Large intestine (tissue), 3 donors: ENCODE measurements at regions not wholly inside any gene's neighbourhood (a gene's known extent, or its start where the extent isn't known, plus 50 kb on each side); places are given as distances from the start of the nearest gene placed in this dataset.

ENCODE experiments used
- DNase-seq, 2 donors: peaks; one replicate each; pipeline versions ENCODE4 v3.0.0 to v3.0.0-alpha.2; 2013
- H3K27ac ChIP-seq: one replicate; pipeline ENCODE4 v1.5.1; 2013; ENCODE audit warnings: low read length
- H3K27me3 ChIP-seq: 2 replicates; pipeline ENCODE4 v1.6.1; 2013; ENCODE audit warnings: low read length; ENCODE audit not compliant: control insufficient read depth, insufficient read depth
- H3K36me3 ChIP-seq: 2 replicates; pipeline ENCODE4 v1.6.1; 2013; ENCODE audit warnings: low read length; ENCODE audit not compliant: control insufficient read depth, insufficient read depth
- H3K4me1 ChIP-seq: one replicate; pipeline ENCODE4 v1.6.1; 2013; ENCODE audit warnings: low read length; ENCODE audit not compliant: control insufficient read depth, insufficient read depth
- H3K4me3 ChIP-seq: one replicate; pipeline ENCODE4 v1.5.1; 2013; ENCODE audit warnings: low read length
- H3K9me3 ChIP-seq: one replicate; pipeline ENCODE4 v1.6.1; 2013; ENCODE audit warnings: mild to moderate bottlenecking, low read depth, low read length, moderate library complexity; ENCODE audit not compliant: control insufficient read depth
- WGBS: methylation state at CpG from one replicate; pipeline ENCODE4 v1.1.5; 2013; ENCODE audit warnings: low lambda C conversion rate; ENCODE audit not compliant: insufficient coverage; 5-methylcytosine and 5-hydroxymethylcytosine counted together

DNA sequence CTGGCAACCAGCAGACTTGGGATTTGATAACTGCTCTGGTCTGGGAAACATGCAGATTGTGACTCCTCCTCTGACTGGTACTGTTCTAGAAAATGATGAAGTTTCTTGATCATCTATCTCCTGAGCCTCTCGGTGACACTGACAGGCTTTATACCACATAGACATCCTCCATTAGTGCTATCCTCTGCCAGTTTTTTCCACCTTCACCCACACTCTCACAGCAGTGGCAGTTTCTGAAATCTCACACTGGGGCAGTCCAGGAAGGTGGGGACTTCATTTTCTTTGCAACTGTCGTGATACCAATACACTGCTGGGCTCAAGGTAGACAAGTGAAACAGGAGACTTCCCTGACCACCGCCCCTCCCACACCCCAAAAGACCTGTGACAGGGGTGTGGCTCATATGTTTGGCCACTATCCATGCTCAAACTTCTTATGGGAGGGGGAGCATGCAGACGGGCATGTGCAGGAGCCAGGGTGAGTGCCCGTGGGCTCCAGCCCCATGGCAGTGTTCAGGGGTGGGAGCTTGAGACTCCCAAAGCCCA is 66.3 kb upstream of the RMDN2 start:
- Histone ChIP-seq H3K4me3 (no peak overlapping the region), H3K36me3 (no peaks in the 10 kb centered on the region), H3K27me3 (peaks cover 3% of the 10 kb centered on the region), H3K27ac (no peak overlapping the region), H3K9me3 (peaks cover 6% of the 10 kb centered on the region), H3K4me1 (no peaks in the 10 kb centered on the region)
- WGBS: no CpG with 5 or more reads among the region's 5 CpGs
- DNase-seq: no peak

DNA sequence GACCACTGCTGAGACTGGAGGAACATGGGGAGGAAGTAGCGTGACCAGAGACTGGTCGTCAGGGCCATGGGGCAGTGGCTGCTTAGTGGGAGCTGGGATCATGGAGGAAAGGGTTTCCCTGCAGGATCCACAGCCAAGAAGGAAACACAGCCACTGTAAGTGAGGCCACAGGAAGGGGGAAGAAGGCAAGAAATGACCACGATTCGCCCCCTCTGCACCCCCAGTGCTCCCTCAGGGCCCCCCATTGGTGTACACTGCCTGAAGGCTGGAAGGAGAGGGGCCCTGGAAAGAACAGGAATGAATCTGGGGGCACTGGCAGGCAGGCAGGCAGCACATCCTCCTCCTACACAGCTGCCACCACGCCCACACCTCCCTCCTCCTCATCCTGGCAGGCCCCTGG is 62.5 kb upstream of the RMDN2 start:
- Histone ChIP-seq H3K4me1 (no peaks in the 10 kb centered on the region), H3K36me3 (no peaks in the 10 kb centered on the region), H3K4me3 (no peak overlapping the region), H3K27ac (no peak overlapping the region), H3K9me3 (peaks cover 6% of the 10 kb centered on the region), H3K27me3 (peaks cover 3% of the 10 kb centered on the region)
- WGBS: no CpG with 5 or more reads among the region's 5 CpGs
- no peak for DNase-seq

DNA sequence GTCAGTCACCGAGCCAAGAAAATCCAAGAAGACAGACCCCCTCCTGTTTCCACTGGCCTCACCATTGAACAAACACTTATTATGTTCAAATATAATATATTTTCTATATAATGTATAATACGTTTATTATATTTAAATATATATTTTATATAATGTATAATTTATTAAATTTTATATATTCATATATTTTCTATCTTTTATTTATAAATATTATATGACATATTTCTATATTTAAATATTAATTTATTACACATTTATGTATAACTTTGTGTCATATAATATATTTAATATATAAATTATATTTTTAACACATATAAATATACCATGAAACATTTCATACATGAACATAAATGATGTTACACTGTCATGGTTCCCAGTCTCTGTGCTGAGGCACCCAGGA is 60.9 kb upstream of the RMDN2 start:
- Histone ChIP-seq H3K4me3 (no peak overlapping the region), H3K9me3 (peaks cover 3% of the 10 kb centered on the region), H3K27ac (no peak overlapping the region), H3K36me3 (no peaks in the 10 kb centered on the region), H3K27me3 (peaks cover 3% of the 10 kb centered on the region), H3K4me1 (no peaks in the 10 kb centered on the region)
- 80% methylated on average over 1 of the region's 2 CpGs for WGBS
- DNase-seq: no peak

DNA sequence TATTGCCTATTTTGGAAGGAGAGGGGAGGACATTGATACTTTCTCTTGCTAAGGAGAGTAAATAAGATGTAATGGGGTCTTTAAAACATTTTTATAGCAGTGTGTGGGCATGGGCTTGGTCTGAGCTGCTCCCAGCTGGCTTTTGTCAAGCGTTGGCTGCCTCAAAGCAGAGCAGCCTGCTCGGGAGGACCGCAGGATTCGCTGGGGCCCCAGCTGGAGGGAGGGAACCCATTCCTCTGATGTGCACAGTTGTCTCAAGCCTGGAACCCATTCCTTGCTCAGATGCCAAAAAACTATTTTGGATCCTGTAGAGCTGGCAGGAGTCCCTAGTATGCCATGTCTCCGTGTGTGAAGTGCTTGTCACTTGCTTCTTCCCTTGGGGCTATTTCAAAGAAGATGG is 59.4 kb upstream of the RMDN2 start:
- DNase-seq: no peak
- Histone ChIP-seq H3K27ac (no peak overlapping the region), H3K4me3 (no peak overlapping the region), H3K4me1 (no peaks in the 10 kb centered on the region), H3K36me3 (no peaks in the 10 kb centered on the region), H3K27me3 (peaks cover 3% of the 10 kb centered on the region), H3K9me3 (no peaks in the 10 kb centered on the region)
- no CpG with 5 or more reads among the region's 5 CpGs for WGBS

DNA sequence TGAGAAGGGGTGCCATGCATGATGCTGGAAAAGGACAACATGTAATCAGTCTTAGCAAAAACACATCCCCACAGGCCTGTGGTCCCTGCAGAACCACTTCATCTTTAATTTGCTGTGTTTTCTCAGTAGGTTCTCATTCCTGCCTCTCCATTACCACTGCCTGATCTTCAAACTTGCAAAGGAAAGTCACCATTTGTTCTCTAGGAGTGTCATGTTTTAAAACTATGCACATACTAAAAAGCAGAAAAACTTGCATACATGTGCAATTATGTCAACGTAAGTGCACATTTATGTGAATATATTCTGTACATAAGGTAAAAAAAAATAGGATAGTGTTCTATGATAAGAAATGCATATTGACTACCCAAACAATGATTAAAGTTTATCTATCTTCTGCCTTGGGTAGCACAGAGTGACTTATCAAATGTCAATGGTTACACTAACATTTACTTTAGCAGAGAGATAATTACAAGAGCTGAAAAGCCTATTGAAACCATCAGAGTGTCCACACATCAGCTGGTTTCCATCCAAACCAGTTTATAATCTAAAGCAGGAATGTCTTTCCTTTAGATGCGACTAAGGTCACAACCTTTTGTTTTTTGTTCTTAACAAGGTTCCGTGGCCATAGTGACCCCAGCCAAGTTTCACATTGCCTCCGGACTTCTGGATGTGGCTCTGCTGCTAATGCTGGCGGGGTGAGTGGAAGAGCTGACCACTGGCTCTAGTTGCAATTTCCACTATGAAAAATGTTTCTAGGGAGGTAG is 58.7 kb upstream of the RMDN2 start:
- H3K27me3 ChIP-seq: peaks cover 3% of the 10 kb centered on the region
- H3K9me3 ChIP-seq: no peaks in the 10 kb centered on the region
- no CpG with 5 or more reads among the region's 5 CpGs for WGBS
- no peaks in the 10 kb centered on the region for H3K4me1 ChIP-seq
- no peak for DNase-seq
- H3K27ac ChIP-seq: no peak overlapping the region
- no peaks in the 10 kb centered on the region for H3K36me3 ChIP-seq
- H3K4me3 ChIP-seq: no peak overlapping the region

DNA sequence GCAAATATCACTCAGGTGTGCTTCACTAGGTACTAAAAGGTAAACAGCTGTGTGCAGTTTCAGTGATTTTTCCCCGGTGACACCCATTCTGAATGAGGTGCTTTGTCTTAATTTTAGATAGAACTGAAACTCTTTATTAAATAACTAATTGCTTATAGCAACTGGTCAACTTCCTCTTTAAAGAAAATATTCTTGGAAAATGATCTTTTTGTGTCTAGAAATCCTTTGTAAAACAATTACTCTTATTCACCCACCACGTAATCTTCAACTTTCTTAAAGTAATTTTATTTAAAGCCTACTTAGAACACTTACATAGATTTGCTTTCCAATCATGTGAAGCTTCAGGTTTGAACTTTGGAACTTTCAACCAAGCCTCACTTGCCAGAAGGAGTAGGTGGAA is 57.9 kb upstream of the RMDN2 start:
- WGBS: no CpG with 5 or more reads among the region's 2 CpGs
- Histone ChIP-seq H3K27me3 (no peaks in the 10 kb centered on the region), H3K9me3 (no peaks in the 10 kb centered on the region), H3K36me3 (no peaks in the 10 kb centered on the region), H3K27ac (no peak overlapping the region), H3K4me3 (no peak overlapping the region), H3K4me1 (peaks cover 2% of the 10 kb centered on the region)
- no peak for DNase-seq

DNA sequence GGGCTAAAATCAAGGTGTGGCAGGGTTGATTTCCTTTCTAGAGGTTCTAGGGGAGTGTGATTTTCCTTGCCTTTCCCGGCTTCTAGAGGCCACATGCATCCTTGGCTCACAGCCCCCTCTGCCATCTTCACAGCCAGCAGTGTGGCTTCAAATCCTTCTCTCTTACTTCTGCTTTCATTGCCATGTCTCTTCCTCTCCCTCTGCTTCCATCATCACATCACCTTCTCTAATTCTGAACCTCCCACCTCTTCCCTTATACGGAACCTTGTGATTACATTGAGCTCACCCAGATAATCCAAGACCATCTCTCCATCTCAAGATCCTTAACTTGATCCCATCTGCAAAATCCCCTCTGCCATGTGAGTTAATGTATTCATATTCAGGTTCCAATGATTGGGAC is 56.2 kb upstream of the RMDN2 start:
- H3K4me3 ChIP-seq: no peak overlapping the region
- H3K27me3 ChIP-seq: no peaks in the 10 kb centered on the region
- WGBS: 0% methylated on average over 1 of the region's 2 CpGs
- H3K9me3 ChIP-seq: no peaks in the 10 kb centered on the region
- DNase-seq: no peak
- no peak overlapping the region for H3K27ac ChIP-seq
- H3K4me1 ChIP-seq: peaks cover 3% of the 10 kb centered on the region
- H3K36me3 ChIP-seq: no peaks in the 10 kb centered on the region

DNA sequence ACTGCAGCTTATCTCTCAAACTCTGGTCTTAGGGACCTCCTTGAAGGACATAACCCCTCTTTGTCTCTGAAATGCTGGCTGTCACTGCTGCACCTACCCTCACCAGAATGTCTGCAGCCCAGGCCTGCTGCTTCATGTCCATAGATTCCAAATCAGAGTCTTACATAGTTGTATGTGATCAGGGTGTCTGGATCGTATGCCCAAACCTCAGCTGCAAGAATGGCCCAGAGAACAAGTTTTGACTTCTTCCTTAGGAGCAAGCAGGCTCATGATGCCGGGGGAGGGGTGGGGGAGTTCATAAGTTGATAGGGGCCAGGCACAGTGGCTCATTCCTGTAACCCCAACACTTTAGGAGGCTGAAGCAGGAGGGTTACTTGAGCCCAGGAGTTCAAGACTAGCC is 55.8 kb upstream of the RMDN2 start:
- Histone ChIP-seq H3K27ac (no peak overlapping the region), H3K9me3 (no peaks in the 10 kb centered on the region), H3K27me3 (no peaks in the 10 kb centered on the region), H3K36me3 (no peaks in the 10 kb centered on the region), H3K4me1 (peaks cover 3% of the 10 kb centered on the region), H3K4me3 (no peak overlapping the region)
- WGBS: no CpG with 5 or more reads among the region's 2 CpGs
- DNase-seq: no peak

DNA sequence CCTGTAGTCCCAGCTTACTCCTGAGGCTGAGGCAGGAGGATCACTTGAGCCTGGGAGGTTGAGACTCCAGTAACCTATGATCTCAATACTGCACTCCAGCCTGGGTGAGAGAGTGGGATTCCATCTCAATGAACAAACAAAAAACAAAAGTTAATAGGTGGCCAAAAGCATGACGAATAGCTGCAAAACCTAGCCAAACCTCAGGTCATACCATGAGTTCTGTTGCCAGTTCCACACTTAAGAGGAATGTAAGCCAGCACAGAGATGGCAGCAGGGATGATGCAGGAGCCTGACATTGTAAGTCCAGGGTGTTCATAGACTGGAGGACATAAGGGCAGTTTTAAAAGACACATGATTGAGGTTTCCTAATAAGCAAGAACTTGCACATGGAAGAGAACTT is 55.3 kb upstream of the RMDN2 start:
- no peak overlapping the region for H3K4me3 ChIP-seq
- H3K4me1 ChIP-seq: peaks cover 3% of the 10 kb centered on the region
- WGBS: 100% methylated on average over 1 of the region's 1 CpG
- no peak for DNase-seq
- H3K36me3 ChIP-seq: no peaks in the 10 kb centered on the region
- H3K9me3 ChIP-seq: no peaks in the 10 kb centered on the region
- H3K27me3 ChIP-seq: no peaks in the 10 kb centered on the region
- no peak overlapping the region for H3K27ac ChIP-seq

DNA sequence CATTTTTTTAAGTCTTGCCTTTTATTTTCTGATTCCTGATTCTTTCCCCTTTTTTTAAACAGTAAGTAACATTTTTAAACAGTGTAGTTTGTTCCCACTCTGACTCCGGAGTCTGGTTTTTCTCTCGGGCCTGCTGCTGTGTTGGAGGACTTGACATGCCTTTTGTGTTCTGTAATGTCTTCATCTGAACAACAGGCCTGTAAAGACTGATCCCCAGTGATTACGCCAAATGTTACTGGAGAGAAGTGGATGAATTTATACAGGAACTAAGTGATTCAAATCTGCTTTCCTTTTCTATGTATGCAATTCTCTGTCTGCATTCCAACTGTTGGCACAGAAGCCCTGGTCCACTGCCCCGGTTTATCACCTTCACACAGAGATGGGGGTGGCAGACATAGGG is 54.3 kb upstream of the RMDN2 start:
- no peaks in the 10 kb centered on the region for H3K27me3 ChIP-seq
- peaks cover 8% of the 10 kb centered on the region for H3K4me1 ChIP-seq
- peak overlapping the region; percentile 14 for H3K27ac ChIP-seq
- WGBS: 80% methylated on average over 3 of the region's 4 CpGs
- H3K9me3 ChIP-seq: no peaks in the 10 kb centered on the region
- no peaks in the 10 kb centered on the region for H3K36me3 ChIP-seq
- H3K4me3 ChIP-seq: no peak overlapping the region
- DNase-seq: peak in 1 of 2 donors; percentile 31
